ENCODE measurements at regions not wholly inside any gene's neighbourhood (a gene's known extent, or its start where the extent isn't known, plus 50 kb on each side); places are given as distances from the start of the nearest gene placed in this dataset.
"Not testable (repeated sequence)": the region's sequence is repeated elsewhere in the genome, so short reads cannot be mapped to it uniquely, and the experiment has no call there.

GRCh38 chr2:10223932-10224720 lies 78.6 kb upstream of the HPCAL1 start:
- no peak for DNase-seq (ENCODE audit: low read depth)

GRCh38 chr2:10224734-10225133 lies 78.0 kb upstream of the HPCAL1 start:
- DNase-seq (ENCODE audit: low read depth): no peak

- DNase-seq (ENCODE audit: low read depth): no peak
Observed at GRCh38 chr2:10225291-10226037, 77.2 kb upstream of the HPCAL1 start.

- no peak for DNase-seq (ENCODE audit: low read depth)
Observed at GRCh38 chr2:10226038-10226724, 76.5 kb upstream of the HPCAL1 start.

GRCh38 chr2:10228611-10229365 lies 73.9 kb upstream of the HPCAL1 start:
- no peak for DNase-seq (ENCODE audit: low read depth)

- DNase-seq (ENCODE audit: low read depth): no peak
Observed at GRCh38 chr2:10229462-10230099, 73.1 kb upstream of the HPCAL1 start.

GRCh38 chr2:10230499-10230898 lies 72.2 kb upstream of the HPCAL1 start:
- no peak for DNase-seq (ENCODE audit: low read depth)

- DNase-seq (ENCODE audit: low read depth): not testable (repeated sequence)
Observed at GRCh38 chr2:10230921-10231320, 71.8 kb upstream of the HPCAL1 start.

- no peak for DNase-seq (ENCODE audit: low read depth)
Observed at GRCh38 chr2:10231551-10232085, 71.1 kb upstream of the HPCAL1 start.

GRCh38 chr2:10232096-10232815 lies 70.4 kb upstream of the HPCAL1 start:
- no peak for DNase-seq (ENCODE audit: low read depth)

- no peak for DNase-seq (ENCODE audit: low read depth)
Observed at GRCh38 chr2:10233131-10234012, 69.3 kb upstream of the HPCAL1 start.

- no peak for DNase-seq (ENCODE audit: low read depth)
Observed at GRCh38 chr2:10234013-10234306, 68.7 kb upstream of the HPCAL1 start.

GRCh38 chr2:10234409-10235094 lies 68.2 kb upstream of the HPCAL1 start:
- no peak for DNase-seq (ENCODE audit: low read depth)

- DNase-seq (ENCODE audit: low read depth): no peak
Observed at GRCh38 chr2:10235099-10235908, 67.4 kb upstream of the HPCAL1 start.

- DNase-seq (ENCODE audit: low read depth): no peak
Observed at GRCh38 chr2:10235909-10236550, 66.7 kb upstream of the HPCAL1 start.

- no peak for DNase-seq (ENCODE audit: low read depth)
Observed at GRCh38 chr2:10236571-10237391, 65.9 kb upstream of the HPCAL1 start.

Data from non-pigmented ciliary epithelial cell (primary cell).